ENCODE measurements at regions not wholly inside any gene's neighbourhood (a gene's known extent, or its start where the extent isn't known, plus 50 kb on each side); places are given as distances from the start of the nearest gene placed in this dataset.

GRCh38 chr4:4627906-4628305 lies 86.1 kb upstream of the STX18 start:
- TF ChIP-seq CTCF (IDR thresholded peaks at IDR 0.05; ENCODE audit: low read depth, low read length) = no peak
- DNase-seq (ENCODE audit: extremely low read depth, low read depth) = no peak

- TF ChIP-seq CTCF (IDR thresholded peaks at IDR 0.05; ENCODE audit: low read depth, low read length) = no peak
- DNase-seq (ENCODE audit: extremely low read depth, low read depth) = no peak
These were observed 85.3 kb upstream of the STX18 start for GRCh38 chr4:4627111-4627510.

GRCh38 chr4:4625488-4625887 lies 83.6 kb upstream of the STX18 start:
- no peak for TF ChIP-seq CTCF (IDR thresholded peaks at IDR 0.05; ENCODE audit: low read depth, low read length)

GRCh38 chr4:4624276-4624897 lies 82.5 kb upstream of the STX18 start:
- DNase-seq (ENCODE audit: extremely low read depth, low read depth) = no peak
- no peak for TF ChIP-seq CTCF (IDR thresholded peaks at IDR 0.05; ENCODE audit: low read depth, low read length)

More at GRCh38 chr4:4625488-4625887, 83.6 kb upstream of the STX18 start:
- DNase-seq (ENCODE audit: extremely low read depth, low read depth) = peak; percentile 37

GRCh38 chr4:4619821-4620220 lies 78.0 kb upstream of the STX18 start:
- no peak for DNase-seq (ENCODE audit: extremely low read depth, low read depth)
- TF ChIP-seq CTCF (IDR thresholded peaks at IDR 0.05; ENCODE audit: low read depth, low read length) = no peak

GRCh38 chr4:4618847-4619246 lies 77.0 kb upstream of the STX18 start:
- no peak for DNase-seq (ENCODE audit: extremely low read depth, low read depth)
- no peak for TF ChIP-seq CTCF (IDR thresholded peaks at IDR 0.05; ENCODE audit: low read depth, low read length)

GRCh38 chr4:4614925-4615678 lies 73.3 kb upstream of the STX18 start:
- peak; percentile 69 for DNase-seq (ENCODE audit: extremely low read depth, low read depth)
- TF ChIP-seq CTCF (IDR thresholded peaks at IDR 0.05; ENCODE audit: low read depth, low read length) = no peak
